T-helper 1 cell (primary cell): ENCODE measurements at regions not wholly inside any gene's neighbourhood (a gene's known extent, or its start where the extent isn't known, plus 50 kb on each side); places are given as distances from the start of the nearest gene placed in this dataset.
A peak's percentile ranks its signal among the peaks of the same experiment; 100 is the strongest.
"Not testable (repeated sequence)": the region's sequence is repeated elsewhere in the genome, so short reads cannot be mapped to it uniquely, and the experiment has no call there.

Experiments used
- DNase-seq, 5 donors: peaks; one replicate each; pipeline ENCODE4 v3.0.0-alpha.2; 2012 to 2020

GRCh38 chr16:26809461-26809860, 257.3 kb upstream of the C16orf82 start:
- no peak for DNase-seq

GRCh38 chr16:26816266-26816665, 250.5 kb upstream of the C16orf82 start:
- no peak for DNase-seq

GRCh38 chr16:26816885-26817571, 249.7 kb upstream of the C16orf82 start:
- DNase-seq = peak in 1 of 5 donors; percentile 48

- no peak for DNase-seq
Measured at GRCh38 chr16:26818393-26818792, 248.3 kb upstream of the C16orf82 start.

- no peak for DNase-seq
Measured at GRCh38 chr16:26824469-26824868, 242.3 kb upstream of the C16orf82 start.

GRCh38 chr16:26826500-26826899, 240.2 kb upstream of the C16orf82 start:
- no peak for DNase-seq

GRCh38 chr16:26827386-26827785, 239.3 kb upstream of the C16orf82 start:
- no peak for DNase-seq

GRCh38 chr16:26830428-26831127, 236.1 kb upstream of the C16orf82 start:
- DNase-seq = no peak

- DNase-seq = not testable (repeated sequence)
Measured at GRCh38 chr16:26836114-26836513, 230.6 kb upstream of the C16orf82 start.

GRCh38 chr16:26838931-26839330, 227.8 kb upstream of the C16orf82 start:
- no peak for DNase-seq

- DNase-seq = no peak
Measured at GRCh38 chr16:26840691-26841090, 226.0 kb upstream of the C16orf82 start.

- no peak for DNase-seq
Measured at GRCh38 chr16:26856271-26856670, 210.5 kb upstream of the C16orf82 start.

GRCh38 chr16:26856791-26857190, 209.9 kb upstream of the C16orf82 start:
- DNase-seq = no peak

- DNase-seq = no peak
Measured at GRCh38 chr16:26857371-26857770, 209.4 kb upstream of the C16orf82 start.

- no peak for DNase-seq
Measured at GRCh38 chr16:26860506-26860905, 206.2 kb upstream of the C16orf82 start.

GRCh38 chr16:26863931-26864330, 202.8 kb upstream of the C16orf82 start:
- DNase-seq = no peak

GRCh38 chr16:26874318-26874717, 192.4 kb upstream of the C16orf82 start:
- not testable (repeated sequence) for DNase-seq

- no peak for DNase-seq
Measured at GRCh38 chr16:26877421-26877820, 189.3 kb upstream of the C16orf82 start.

GRCh38 chr16:26885674-26886073, 181.1 kb upstream of the C16orf82 start:
- no peak for DNase-seq

- no peak for DNase-seq
Measured at GRCh38 chr16:26889740-26890139, 177.0 kb upstream of the C16orf82 start.

GRCh38 chr16:26898200-26898599, 168.5 kb upstream of the C16orf82 start:
- DNase-seq = no peak

GRCh38 chr16:26901196-26901861, 165.4 kb upstream of the C16orf82 start:
- DNase-seq = no peak

GRCh38 chr16:26901983-26902382, 164.7 kb upstream of the C16orf82 start:
- no peak for DNase-seq

GRCh38 chr16:26905336-26905735, 161.4 kb upstream of the C16orf82 start:
- no peak for DNase-seq
